Inferior parietal cortex (tissue), 1 donor: ENCODE measurements at regions not wholly inside any gene's neighbourhood (a gene's known extent, or its start where the extent isn't known, plus 50 kb on each side); places are given as distances from the start of the nearest gene placed in this dataset.
"Not testable (repeated sequence)": the region's sequence is repeated elsewhere in the genome, so short reads cannot be mapped to it uniquely, and the experiment has no call there.

ENCODE experiments used
- DNase-seq: peaks from one replicate; pipeline ENCODE4 v3.0.0-alpha.2; 2016; ENCODE audit errors: extremely low spot score

GRCh38 chr15:62502451-62502850 is 337.4 kb upstream of the C2CD4B start:
- no peak for DNase-seq

- peak; percentile 27 for DNase-seq
Observed at GRCh38 chr15:62503451-62503850, 338.4 kb upstream of the C2CD4B start.

GRCh38 chr15:62505762-62506161 is 340.7 kb upstream of the C2CD4B start:
- DNase-seq = no peak

- DNase-seq = no peak
Observed at GRCh38 chr15:62506217-62506805, 341.2 kb upstream of the C2CD4B start.

- DNase-seq = no peak
Observed at GRCh38 chr15:62509395-62509958, 344.4 kb upstream of the C2CD4B start.

GRCh38 chr15:62510791-62511190 is 345.7 kb upstream of the C2CD4B start:
- DNase-seq = no peak

GRCh38 chr15:62512904-62513303 is 347.8 kb upstream of the C2CD4B start:
- no peak for DNase-seq

GRCh38 chr15:62513893-62514292 is 348.8 kb upstream of the C2CD4B start:
- DNase-seq = no peak

- no peak for DNase-seq
Observed at GRCh38 chr15:62515696-62516395, 350.8 kb upstream of the C2CD4B start.

GRCh38 chr15:62517541-62517940 is 352.5 kb upstream of the C2CD4B start:
- DNase-seq = no peak

GRCh38 chr15:62518666-62519065 is 353.6 kb upstream of the C2CD4B start:
- DNase-seq = not testable (repeated sequence)

- DNase-seq = no peak
Observed at GRCh38 chr15:62519900-62520299, 354.8 kb upstream of the C2CD4B start.

GRCh38 chr15:62520887-62521286 is 355.8 kb upstream of the C2CD4B start:
- DNase-seq = no peak

- no peak for DNase-seq
Observed at GRCh38 chr15:62521396-62521795, 356.3 kb upstream of the C2CD4B start.

- DNase-seq = no peak
Observed at GRCh38 chr15:62524848-62525247, 359.8 kb upstream of the C2CD4B start.

GRCh38 chr15:62527387-62527786 is 362.3 kb upstream of the C2CD4B start:
- no peak for DNase-seq

- no peak for DNase-seq
Observed at GRCh38 chr15:62528505-62528904, 363.4 kb upstream of the C2CD4B start.

GRCh38 chr15:62532367-62532766 is 367.3 kb upstream of the C2CD4B start:
- DNase-seq = no peak

- DNase-seq = no peak
Observed at GRCh38 chr15:62533687-62534086, 368.6 kb upstream of the C2CD4B start.

- no peak for DNase-seq
Observed at GRCh38 chr15:62534996-62535395, 369.9 kb upstream of the C2CD4B start.

GRCh38 chr15:62539236-62539635 is 374.2 kb upstream of the C2CD4B start:
- no peak for DNase-seq

- no peak for DNase-seq
Observed at GRCh38 chr15:62541250-62541649, 376.2 kb upstream of the C2CD4B start.

GRCh38 chr15:62541846-62542245 is 376.8 kb upstream of the C2CD4B start:
- DNase-seq = no peak
